Stimulated activated CD4-positive, alpha-beta T cell treated with anti-CD3 and anti-CD28 coated beads, TNF-alpha, amount 100 ng/mL, for 4 hours (primary cell): ENCODE measurements at regions not wholly inside any gene's neighbourhood (a gene's known extent, or its start where the extent isn't known, plus 50 kb on each side); places are given as distances from the start of the nearest gene placed in this dataset.

Experiments used
- DNase-seq, 3 experiments: peaks; one replicate each; pipeline ENCODE4 v3.0.0-alpha.2; 2020; ENCODE audit warnings: low read depth in 3 of 3

DNA sequence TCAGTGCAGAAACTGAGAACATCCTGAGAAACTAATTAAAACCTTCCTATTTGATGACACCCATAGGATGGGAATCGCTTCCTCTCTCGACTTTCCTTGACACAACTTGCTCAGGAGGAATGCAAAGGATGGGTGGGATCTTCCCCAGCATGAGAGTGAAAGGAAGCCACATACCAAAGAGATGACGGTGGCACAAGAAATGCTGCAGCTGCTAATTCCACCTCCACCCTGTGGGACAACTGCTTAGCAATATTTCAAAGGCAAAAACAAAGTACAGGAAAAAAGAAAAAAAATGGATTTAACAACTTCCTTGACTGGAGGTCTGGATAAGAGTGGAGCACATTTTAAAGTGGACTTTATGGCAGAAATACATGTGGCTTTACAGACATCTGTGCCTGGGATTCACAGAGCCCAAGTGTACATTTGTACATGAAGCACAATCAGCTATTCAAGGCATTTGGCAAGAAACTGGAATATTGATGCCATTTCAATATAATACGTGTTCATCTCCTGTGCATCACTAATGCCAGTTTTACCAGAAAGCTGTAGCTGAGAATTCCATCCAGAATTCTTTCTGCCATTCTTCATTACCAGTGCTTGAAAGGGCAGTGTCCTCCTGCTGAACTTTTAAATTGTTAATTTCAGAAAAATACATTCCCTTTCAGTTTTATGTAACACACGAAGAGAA, 359.2 kb upstream of the ACTBL2 start:
- DNase-seq: no peak

GRCh38 chr5:57839437-57840079, 356.9 kb upstream of the ACTBL2 start:
- no peak for DNase-seq

DNA sequence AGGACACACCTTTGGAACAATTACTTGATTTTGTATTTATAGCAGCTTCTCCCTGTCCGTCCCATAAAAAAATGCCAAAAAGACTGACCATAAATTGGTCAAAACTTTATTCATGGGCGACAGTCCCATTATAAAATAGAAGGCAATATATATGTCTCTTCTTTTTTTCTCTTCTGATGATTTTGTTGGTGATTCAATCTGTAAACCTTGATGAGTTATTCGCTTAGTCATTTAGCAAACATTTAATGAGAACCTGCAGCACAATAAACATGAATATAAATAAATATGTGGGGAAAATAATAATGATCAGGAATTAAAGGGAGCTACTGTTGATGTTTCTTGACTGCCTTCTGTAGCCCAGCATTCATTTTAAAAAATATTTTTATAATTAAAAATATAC, 356.4 kb upstream of the ACTBL2 start:
- no peak for DNase-seq

DNA sequence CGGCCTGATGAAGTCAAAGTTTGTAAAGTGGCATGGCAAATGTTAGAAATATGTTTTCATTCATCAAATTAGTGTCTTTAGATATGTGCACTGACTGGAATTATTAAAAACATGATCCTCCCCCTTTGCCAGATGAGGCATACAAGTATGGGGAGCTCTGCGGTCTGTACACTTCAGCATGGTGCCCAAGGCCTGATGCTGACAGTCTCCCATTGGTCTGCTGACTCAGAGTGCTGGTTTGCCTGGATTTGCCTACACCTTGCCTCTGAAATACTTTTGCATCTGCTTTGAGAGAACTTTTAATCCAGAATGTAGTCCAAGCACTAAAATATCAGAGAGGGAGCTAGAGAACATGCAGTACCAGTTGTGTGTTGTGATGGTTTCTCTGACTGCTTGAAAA, 354.3 kb upstream of the ACTBL2 start:
- DNase-seq: no peak

GRCh38 chr5:57836331-57836730, 353.7 kb upstream of the ACTBL2 start:
- DNase-seq: no peak

DNA sequence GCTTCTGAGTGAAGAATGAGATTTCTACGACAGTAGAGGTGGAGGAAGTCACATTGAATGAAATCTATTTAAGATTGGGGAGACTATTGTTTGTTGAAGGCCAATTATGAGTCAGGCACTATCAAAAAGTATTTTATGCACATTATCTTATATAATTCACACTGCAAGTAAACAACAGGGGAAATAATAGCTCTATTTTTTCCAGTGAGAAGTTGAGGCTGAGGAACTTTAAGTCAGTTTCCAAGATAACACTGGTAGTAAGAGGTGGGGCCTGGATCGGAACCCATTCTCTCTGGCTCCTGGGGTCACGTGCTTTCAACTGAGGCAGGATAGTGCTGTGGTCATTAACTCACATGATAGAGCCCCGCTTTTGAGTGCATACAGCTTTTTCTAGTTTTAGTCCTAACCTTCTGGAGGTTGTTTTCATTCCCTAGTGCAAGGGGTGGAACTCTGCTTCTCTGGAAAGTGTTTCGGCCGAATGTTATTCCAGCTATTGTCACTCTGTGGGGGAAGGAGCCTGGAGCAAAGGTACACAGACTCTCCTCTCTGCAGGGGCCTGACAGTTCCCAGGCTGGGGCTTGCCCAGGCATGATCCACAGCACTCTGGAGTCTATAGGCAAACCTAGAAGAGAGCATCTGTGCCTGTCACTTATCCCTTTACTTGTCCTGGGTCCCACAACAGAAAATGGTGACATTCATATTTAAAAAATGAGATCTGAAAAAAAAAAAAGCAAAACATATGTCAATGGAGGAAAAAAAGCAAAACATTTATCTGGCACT, 352.4 kb upstream of the ACTBL2 start:
- DNase-seq: no peak

DNA sequence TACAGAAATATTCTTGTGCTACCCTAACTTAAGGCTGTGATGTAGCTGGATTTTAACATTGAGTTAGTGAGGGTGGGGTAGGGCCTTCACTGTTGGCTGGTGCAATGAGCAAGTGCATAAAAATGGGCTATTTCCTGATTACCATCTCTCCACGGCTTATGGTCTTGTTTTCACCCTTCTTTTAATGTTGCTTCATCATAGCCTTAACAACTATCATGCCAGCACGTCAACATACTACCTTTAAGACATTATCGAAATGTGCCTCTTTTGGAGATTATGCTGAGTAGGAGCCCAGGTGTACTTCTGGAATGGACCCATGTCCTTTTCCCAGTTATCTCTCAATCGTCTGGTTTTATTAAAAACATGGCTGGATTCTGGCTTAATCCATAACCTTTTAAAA, 350.9 kb upstream of the ACTBL2 start:
- DNase-seq: no peak

GRCh38 chr5:57832875-57833274, 350.3 kb upstream of the ACTBL2 start:
- no peak for DNase-seq

DNA sequence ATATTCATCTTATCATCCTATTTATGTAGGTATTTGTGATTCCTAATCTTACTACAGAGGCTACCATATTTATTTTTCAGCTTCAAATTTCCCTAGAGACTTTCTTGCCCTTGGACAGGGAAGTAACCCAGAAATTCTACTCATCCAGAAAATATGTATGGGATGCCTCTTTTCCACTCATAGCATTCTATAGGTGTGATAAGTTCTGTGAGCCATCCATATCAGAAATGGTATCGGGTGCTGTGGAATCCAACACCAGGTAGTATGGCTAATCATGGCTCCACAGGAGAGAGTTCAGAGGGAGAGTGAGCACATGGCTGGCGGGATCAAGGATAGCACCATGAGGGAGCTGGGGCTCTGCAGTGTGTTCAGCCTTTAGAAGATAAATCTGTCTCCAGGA, 349.3 kb upstream of the ACTBL2 start:
- no peak for DNase-seq

GRCh38 chr5:57831090-57831489, 348.5 kb upstream of the ACTBL2 start:
- DNase-seq: no peak

DNA sequence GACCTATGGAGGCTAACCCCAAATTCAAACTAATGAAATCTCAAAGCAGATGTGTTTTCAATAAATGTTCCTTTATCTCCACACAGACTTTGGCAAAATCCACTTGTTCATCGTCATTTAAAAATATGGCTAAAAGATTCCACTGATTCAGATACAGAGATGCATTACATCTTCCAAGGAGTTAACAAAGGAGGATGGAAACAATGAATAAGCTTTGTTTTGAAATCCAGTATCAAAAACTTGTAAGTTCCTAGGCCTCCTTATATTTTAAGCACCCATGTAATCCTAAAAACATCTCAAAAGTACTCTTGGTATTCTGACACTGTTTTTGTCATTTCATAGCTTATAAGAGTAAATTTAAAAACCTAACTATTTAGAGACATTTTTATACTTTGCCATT, 345.6 kb upstream of the ACTBL2 start:
- DNase-seq: no peak

- no peak for DNase-seq
These were observed 342.5 kb upstream of the ACTBL2 start for GRCh38 chr5:57825031-57825686.

- no peak for DNase-seq
These were observed 342.0 kb upstream of the ACTBL2 start for GRCh38 chr5:57824623-57825022.

DNA sequence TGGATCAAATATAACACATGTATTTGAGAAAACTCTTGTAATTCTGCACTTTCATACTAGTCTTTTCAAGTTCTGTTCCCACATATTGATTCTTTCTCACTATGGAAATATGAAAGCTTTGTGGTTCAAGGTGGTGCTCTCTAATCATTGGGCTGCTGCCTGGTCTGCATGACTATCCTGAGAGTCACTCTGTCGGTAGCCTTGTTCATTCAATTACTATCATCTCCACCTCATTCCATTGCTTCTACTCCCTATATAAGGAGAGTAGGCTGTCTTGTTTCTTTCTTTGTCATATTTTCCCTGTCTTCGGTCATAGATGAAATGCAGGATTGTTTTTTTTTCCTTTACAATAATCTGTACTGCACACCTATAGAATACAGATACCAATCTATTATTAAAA, 341.4 kb upstream of the ACTBL2 start:
- DNase-seq: no peak

- DNase-seq: no peak
These were observed 340.0 kb upstream of the ACTBL2 start for GRCh38 chr5:57822651-57823050.

DNA sequence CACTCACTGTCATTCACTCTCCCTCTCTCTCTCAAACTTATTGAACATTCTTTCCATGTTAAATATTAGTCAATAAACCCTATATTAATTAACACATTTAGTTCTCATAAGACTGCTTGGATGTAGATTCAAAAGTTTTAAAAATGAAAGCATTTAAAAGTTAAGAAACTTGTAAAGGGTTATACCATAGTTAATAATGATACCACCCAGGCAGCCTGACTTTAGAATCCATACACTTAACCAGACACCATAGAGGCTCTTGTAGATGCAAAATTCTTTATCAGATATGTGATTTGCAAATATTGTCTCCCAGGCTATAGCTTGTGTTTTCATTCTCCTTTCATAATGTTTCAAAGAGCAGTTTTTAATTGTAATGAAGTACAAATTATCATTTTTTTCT, 335.8 kb upstream of the ACTBL2 start:
- DNase-seq: no peak

DNA sequence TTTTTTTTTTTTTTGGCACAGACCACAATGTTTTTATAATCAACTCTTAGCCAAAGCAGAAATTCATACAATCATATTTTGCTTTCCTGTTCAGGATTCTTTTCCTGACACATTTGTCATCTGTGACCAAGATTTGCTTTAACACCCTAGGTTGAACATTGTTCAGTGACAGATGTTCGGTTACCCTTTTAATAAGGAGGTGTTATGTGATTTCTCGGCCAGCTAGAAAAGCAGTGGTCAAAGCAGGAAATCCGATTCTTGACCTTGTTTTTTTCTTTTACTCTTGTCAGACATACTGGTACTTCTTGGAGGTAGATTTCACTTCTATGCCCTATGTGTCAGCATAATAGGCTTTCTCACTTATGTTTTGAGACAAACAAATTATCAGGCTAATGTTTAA, 335.3 kb upstream of the ACTBL2 start:
- DNase-seq: no peak

- DNase-seq: no peak
These were observed 334.4 kb upstream of the ACTBL2 start for GRCh38 chr5:57817001-57817453.

DNA sequence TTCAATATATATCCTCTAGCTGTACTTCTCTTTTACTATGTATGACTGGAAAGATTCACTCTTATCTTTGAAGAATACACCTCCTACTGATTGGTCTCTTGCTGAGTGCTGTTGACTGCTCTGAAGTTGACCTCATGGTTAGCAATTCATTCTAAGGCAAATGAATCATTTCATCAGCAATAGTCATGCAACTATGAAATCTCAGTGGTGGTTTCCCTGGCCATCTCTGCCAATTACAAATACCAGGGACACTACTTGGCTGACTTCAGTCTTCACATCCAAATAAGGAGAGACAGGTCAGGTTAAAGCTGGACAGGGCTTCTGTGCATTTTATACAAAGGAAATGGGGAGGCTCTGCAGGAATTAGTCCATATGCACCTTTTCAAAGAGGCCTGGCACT, 333.5 kb upstream of the ACTBL2 start:
- no peak for DNase-seq

GRCh38 chr5:57805732-57806131, 323.1 kb upstream of the ACTBL2 start:
- no peak for DNase-seq

DNA sequence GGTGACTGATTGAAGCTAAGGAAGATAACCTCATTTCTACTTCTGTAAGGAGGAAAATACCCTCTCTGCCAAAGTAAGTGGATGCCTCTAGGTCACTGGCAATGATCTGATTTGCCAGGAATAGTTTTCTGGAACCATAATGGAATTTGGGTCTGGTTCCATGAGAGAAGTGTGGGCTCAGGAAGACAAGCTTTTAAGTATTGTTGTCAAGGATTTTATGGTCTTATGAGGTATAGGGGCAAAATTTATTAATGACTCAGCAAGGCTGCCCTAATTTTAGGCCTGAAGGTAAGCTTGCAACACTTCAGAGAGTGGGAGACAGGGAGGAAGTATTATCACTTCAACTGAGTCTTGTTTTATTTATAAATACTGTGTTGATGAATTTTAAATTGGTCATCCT, 322.6 kb upstream of the ACTBL2 start:
- no peak for DNase-seq

GRCh38 chr5:57804505-57804904, 321.9 kb upstream of the ACTBL2 start:
- no peak for DNase-seq
